SK-MEL-5 (cell line): ENCODE measurements at regions not wholly inside any gene's neighbourhood (a gene's known extent, or its start where the extent isn't known, plus 50 kb on each side); places are given as distances from the start of the nearest gene placed in this dataset.
"Not testable (repeated sequence)": the region's sequence is repeated elsewhere in the genome, so short reads cannot be mapped to it uniquely, and the experiment has no call there.

ENCODE experiments used
- DNase-seq: peaks from one replicate; pipeline ENCODE4 v3.0.0-alpha.2; 2016; ENCODE audit warnings: low read depth, low spot score
- in situ Hi-C: cut with HindIII; loops from 2 replicates; pipeline ENCODE4 v1.10.0; 2016; ENCODE audit warnings: low sequenced_read_pairs, high pct_unique_total_duplicates, low pct_unique_long_range_greater_than_20kb

DNA sequence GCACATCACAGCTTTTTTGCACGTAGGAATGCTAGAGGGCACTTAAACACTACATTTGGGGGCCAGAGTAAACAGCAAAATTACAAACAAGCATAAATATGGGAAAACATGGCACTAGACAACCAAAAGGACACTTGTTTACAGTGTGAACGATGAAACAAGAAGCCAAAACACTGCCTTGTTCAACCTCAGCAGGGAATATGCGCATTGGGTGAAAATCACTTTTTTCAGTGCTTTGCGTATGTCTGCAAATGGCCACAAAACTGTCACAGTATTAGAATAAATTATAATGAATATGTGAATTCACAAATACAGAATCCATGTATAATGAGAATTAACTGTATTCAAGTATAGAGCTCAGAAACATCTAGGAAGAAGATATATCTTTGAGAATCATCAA is 1064.0 kb upstream of the GYPC start:
- in situ Hi-C loops = no loop called here
- DNase-seq = no peak

DNA sequence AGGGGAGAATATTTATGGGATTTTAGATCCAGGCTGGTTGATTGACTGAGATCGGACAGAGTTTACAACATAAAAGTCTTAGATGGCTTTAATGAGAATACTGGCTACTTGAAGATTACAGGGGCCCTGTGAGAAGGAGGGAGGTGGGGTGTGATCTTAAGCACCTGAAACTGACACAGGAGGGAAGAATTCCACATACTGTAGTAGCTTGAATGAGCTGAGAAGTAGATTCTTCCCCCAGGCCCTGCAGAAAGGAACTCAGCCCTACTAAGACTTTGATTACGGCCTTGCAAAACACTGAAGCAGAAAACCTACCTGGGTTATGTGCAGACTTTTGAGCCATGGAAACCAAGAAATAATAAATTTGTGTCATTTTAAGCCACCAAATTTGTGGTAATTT is 1062.9 kb upstream of the GYPC start:
- no peak for DNase-seq
- in situ Hi-C loops = no loop called here

GRCh38 chr2:125596612-125597011 is 1059.3 kb upstream of the GYPC start:
- no peak for DNase-seq
- in situ Hi-C loops = no loop called here

DNA sequence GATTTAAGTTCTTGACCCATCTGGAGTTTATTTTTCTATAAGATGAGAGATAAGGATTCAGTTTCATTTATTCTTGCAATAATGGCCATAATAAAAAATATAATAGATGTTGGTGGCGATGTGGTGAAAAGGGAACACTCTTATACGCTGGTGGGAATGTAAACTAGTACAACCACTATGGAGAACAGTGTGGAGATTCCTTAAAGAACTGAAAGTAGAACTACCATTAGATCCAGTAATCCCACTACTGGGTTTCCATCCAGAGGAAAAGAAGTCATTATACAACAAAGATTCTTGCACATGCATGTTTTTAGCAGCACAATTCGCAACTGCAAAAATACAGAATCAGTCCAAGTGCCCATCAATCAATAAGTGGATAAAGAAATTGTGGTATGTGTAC is 1040.5 kb upstream of the GYPC start:
- DNase-seq = no peak
- in situ Hi-C loops = no loop called here

DNA sequence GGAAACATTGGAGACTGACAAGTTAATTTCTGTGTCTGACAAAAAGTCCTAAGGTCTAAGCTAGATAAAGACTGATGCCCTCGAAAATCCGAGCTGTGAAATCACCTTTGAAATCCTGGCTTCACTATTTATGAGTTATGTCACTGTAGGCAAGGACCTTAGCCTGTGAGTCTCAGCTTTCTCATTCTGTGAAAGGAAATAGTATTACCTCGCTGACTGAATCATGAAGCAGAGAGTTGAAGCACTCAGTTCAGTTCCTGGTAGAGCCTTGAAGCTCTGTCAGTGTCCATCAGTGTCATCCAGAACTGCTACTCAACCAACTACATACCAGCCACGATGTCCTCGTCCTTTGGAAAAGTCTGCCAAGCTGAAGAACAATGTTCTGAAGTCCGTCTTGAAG is 1025.6 kb upstream of the GYPC start:
- in situ Hi-C loops = no loop called here
- DNase-seq = no peak

DNA sequence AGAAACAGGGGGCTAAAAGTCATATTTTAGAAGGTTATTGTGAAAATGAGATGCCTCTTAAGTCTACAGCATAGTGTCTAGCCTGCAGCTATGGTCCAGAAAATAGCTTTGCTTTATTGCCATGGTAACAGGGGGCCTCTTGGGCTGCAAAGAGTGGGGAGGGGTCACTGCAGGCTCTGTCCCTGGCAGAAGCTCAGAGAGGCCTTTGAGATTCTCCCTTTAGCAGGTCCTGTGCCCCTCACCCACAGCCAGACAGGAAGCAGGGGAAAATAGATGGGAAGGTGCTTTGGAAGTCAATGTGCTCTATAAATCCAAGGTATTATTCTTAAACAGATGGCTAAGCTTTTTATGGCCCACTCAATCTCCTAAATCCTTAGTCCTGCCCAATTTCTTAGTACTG is 1021.3 kb upstream of the GYPC start:
- in situ Hi-C loops = no loop called here

DNA sequence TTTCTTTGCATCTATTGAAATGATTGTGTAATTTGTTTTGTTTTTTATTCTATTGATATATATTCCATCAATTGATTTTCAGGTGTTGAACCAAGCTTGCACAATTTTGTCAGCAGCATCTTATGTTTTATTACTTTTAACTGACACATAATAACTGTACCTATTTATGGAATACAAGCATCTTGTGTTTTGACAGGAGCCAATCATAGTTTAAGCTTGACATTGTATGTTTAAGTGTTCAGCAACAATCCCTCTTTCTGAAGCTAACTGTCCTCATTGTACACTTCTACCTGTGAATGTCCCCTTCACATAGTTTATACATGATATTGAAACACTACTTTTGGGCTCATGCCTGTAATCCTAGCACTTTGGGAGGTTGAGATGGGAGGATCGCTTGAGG is 1017.6 kb upstream of the GYPC start:
- in situ Hi-C loops = no loop called here
- DNase-seq = no peak

More for the DNA sequence above, 1021.3 kb upstream of the GYPC start:
- no peak for DNase-seq

DNA sequence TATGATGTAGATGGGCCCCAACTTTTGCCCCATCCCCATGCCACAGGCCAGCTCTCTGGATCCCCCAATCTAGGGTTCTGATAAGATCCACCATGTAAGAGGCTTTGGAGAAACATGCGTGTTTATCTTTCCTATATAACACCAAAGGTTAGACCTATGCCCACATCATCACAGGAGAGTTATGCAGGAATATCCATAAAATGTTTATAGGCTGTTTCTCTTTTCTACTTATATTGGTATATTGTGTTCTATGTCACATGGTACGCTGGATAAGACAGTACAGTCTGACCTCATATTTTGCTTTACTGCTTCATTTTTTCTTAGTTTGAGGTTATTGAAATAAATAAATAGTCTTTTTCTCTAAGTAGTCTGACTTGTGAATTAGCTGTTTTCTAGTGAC is 1013.9 kb upstream of the GYPC start:
- no peak for DNase-seq
- in situ Hi-C loops = no loop called here

GRCh38 chr2:125643128-125643527 is 1012.8 kb upstream of the GYPC start:
- in situ Hi-C loops = no loop called here
- no peak for DNase-seq

DNA sequence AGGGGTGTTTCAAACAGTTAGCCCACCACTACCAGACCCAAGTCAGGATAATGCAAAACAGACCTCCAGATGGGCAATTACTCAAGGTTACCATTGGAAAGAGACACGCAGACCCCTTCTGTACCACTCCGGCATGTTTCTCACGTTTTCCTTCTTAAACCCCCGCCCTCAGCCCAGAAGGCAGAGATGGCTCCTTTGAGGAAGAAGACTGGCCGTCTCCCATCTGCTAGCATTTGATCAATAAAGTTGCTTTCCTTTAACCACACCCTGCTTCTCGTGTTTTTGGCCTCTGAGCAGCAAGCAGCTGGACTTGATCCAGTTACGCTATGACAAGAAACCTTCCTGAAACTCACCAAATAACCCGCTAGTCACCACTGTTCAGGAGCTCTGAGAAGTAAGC is 1012.4 kb upstream of the GYPC start:
- in situ Hi-C loops = no loop called here
- DNase-seq = no peak

DNA sequence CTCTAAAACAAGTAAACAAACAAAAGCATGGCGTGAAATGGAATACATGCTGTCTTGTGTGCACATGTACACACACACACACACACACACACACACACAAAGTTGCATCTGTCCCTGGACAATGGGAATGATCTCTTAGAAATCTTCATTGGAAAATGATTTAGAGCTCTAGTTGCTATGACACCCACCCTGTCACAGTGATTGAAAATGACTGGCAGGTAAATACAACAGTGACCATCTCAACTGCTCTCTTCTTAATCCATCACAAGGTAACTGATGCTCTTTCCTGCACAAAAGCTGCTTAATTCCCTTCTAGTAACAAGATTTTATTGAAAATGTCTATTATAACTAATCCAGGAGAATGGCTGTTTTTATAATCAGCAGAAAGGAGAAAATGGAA is 1011.7 kb upstream of the GYPC start:
- in situ Hi-C loops = no loop called here
- no peak for DNase-seq

DNA sequence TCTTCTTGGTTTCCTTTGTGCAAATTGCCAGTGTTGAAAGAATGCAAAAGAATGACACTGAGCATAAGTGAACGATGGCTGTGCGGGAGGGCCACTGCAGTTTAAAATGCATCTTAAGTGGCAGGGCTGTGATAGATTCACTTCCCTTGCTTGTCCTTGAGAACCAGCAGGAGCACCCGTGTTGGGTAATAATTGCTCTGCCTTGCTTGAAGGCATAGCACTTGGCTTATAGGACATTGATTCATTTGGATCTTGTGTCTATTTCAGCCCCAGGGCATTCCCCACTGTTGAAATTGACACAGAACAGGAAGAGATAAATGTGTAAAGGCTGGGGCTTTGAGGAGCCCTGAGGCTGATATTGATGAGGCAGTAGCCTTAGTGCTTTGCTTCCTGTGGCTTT is 1003.7 kb upstream of the GYPC start:
- in situ Hi-C loops = no loop called here
- no peak for DNase-seq

DNA sequence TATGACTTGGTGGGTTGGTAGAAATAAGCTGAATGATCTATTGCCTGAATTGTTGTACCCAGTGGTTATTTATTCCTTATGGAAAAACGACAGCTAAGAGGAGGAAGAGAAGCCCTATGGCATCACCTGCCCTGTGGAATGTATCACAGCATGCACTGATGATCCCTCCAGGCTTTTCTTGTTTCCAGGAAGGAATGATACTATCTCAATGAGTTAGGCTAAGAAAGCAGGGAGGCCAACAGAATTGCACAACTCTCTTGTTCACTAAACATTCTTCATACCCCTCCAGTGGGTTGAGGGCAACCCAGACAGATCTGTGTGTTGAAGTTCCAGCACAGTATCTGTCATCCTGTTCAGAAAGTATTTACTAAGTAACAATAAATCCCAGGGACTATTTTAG is 1001.7 kb upstream of the GYPC start:
- DNase-seq = no peak
- in situ Hi-C loops = no loop called here

DNA sequence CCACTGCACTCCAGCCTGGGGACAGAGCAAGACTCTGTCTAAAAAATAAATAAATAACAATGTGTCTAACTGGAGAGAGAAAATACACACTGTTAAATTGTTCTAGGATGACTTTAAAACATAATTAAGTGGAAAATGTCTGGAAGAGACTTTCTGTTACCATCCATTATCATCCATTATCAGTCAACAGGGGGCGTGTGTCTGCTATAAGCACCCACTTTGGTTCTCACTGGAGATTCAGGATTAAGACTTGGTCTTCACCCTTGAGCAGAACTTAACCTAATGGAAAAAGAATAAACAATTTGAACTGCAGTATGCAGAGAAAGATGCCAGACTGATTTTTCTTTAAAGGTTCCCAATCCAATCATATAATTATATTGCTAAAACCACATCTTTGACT is 999.8 kb upstream of the GYPC start:
- DNase-seq = peak; percentile 25
- in situ Hi-C loops = no loop called here

GRCh38 chr2:125658583-125658982 is 997.4 kb upstream of the GYPC start:
- in situ Hi-C loops = no loop called here
- DNase-seq = no peak

DNA sequence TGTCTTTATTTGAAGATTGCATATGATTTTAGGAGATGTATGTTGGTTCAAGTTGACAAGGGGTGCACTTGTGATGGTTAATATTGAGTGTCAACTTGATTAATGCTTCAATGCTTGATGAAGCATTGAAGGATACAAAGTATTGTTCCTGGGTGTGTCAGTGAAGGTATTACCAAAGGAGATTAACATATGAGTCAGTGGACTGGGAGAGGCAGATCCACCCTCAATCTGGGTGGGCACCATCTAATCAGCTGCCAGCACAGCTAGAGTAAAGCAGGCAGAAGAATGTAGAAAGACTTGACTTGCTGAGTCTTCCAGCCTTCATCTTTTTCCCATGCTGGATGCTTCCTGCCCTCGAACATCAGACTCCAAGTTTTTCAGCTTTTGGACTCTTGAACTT is 995.6 kb upstream of the GYPC start:
- DNase-seq, in situ Hi-C loops: not testable (repeated sequence)

GRCh38 chr2:125667630-125668029 is 988.3 kb upstream of the GYPC start:
- in situ Hi-C loops = no loop called here
- no peak for DNase-seq

DNA sequence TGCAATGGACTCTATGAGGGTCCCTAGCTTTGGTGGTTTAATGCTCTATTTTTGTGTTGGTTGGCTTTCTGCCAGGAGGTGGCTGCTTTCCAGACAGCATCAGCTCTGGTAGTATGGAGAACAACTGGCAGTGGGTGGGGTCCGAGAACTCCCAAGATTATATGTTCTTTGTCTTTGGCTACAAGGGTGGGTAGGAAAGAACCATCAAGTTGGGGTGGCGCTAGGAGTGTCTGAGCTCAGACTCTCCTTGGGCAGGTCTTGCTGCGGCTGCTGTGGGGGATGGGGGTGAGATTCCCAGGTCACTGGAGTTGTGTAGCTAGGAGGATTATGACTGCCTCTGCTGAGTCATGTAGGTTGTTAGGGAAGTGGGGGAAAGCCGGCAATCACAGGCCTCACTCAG is 976.1 kb upstream of the GYPC start:
- no peak for DNase-seq

DNA sequence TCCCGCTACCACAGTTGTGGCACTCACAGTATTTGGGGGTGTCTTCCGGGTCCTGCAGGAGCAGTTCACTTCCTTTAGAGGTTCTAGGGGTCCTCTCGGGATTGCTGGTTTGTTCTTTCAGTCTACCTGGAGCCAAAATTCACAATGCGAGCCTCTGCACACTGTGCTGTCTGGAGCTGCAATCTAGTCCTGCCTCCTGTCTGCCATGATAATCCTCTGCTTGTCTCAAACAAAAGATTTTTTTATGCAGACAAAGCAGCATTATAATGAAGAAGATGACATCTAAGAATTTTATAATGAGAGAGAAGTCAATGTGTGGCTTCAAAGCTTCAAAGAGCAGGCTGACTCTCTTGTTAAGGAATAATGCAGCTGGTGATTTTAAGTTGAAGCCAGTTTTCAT is 975.1 kb upstream of the GYPC start:
- in situ Hi-C loops = no loop called here
- no peak for DNase-seq

More for the DNA sequence above, 976.1 kb upstream of the GYPC start:
- in situ Hi-C loops = no loop called here

- no peak for DNase-seq
- in situ Hi-C loops = no loop called here
Measured at GRCh38 chr2:125681576-125681975, 974.4 kb upstream of the GYPC start.
